ENCODE measurements at regions not wholly inside any gene's neighbourhood (a gene's known extent, or its start where the extent isn't known, plus 50 kb on each side); places are given as distances from the start of the nearest gene placed in this dataset.

DNA sequence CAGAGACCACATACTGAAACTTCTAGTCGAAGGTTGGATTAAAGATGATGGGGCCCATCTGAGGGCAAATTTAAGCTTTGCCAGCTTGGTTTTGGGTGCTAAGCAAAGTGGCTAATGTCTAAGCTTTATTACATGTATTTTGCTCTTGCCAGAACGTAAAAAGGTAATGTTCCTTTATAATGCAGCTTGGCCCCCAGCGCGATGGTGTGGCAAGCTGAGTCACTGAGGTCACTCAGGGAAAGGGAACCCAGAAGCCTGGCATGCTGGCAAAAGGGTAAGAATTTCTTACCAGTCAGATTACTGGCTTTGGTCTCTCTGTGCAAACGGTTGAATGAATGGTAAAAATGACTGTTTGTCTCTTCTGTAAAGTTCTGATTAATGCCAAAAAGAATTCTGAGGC, 158.3 kb upstream of the KCND2 start:
- TF ChIP-seq, protein P1, sequence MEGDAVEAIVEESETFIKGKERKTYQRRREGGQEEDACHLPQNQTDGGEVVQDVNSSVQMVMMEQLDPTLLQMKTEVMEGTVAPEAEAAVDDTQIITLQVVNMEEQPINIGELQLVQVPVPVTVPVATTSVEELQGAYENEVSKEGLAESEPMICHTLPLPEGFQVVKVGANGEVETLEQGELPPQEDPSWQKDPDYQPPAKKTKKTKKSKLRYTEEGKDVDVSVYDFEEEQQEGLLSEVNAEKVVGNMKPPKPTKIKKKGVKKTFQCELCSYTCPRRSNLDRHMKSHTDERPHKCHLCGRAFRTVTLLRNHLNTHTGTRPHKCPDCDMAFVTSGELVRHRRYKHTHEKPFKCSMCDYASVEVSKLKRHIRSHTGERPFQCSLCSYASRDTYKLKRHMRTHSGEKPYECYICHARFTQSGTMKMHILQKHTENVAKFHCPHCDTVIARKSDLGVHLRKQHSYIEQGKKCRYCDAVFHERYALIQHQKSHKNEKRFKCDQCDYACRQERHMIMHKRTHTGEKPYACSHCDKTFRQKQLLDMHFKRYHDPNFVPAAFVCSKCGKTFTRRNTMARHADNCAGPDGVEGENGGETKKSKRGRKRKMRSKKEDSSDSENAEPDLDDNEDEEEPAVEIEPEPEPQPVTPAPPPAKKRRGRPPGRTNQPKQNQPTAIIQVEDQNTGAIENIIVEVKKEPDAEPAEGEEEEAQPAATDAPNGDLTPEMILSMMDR (IDR thresholded peaks at IDR 0.05; ENCODE audit: control insufficient read depth, extremely low read depth, insufficient read depth): no peak
- H3K4me3 ChIP-seq (ENCODE audit: low read depth, low read length): no peak overlapping the region
- no peak for DNase-seq (ENCODE audit: low read depth)

DNA sequence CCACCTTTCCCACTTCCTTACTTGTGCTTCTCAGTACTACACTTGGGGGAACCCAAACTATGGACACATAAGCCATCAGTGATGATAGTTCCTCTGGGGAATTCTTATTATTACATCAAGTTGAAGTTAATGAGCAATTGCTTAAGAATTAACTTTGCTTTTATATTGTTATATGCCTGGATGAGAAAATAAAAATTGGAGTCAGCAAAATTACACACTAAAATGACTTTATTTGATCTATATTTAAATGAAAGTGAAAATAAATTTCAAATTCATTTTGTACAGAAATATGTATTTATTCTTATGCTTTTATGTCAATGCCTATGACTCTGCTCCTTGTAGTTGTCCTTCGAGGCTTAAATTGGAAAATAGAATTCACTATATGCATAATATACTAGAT, 149.4 kb upstream of the KCND2 start:
- no peak overlapping the region for H3K4me3 ChIP-seq (ENCODE audit: low read depth, low read length)
- TF ChIP-seq, protein P1 (IDR thresholded peaks at IDR 0.05; ENCODE audit: control insufficient read depth, extremely low read depth, insufficient read depth): no peak
- no peak for DNase-seq (ENCODE audit: low read depth)

DNA sequence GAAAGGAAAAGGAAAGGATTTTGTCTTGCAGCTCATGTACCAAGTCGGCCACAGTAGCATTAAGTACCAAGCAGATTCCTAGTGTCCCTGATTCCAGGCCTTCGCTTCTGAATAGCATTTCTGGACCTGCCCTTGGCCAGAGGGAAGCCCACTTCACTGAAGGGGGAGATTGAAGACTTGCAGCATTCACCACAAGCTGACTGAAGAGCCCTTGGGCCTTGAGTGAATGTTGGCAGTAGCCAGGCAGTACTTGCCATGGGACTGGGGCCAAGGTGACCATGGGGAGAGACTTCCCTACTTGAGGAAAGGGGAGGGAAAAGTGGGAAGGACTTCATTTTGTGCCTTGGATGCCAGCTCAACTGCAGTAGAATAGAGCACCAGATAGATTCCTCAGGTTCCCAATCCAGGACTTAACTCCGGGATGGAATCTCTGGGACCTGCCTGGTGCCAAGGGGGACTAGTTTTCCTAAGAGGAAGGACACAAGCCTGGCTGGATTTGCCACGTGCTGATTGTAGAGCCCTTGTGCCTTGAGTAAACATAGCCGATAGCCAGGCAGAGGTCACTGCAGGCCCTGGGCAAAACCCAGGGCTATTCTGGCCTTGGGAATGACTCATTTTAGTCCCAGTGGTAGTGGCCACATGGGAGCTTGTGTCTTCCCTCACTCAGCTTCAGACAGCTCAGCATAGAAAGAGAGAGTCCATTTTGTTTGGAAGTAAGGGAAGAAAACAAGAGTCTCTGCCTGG, 141.7 kb upstream of the KCND2 start:
- no peak overlapping the region for H3K4me3 ChIP-seq (ENCODE audit: low read depth, low read length)
- DNase-seq (ENCODE audit: low read depth): no peak
- TF ChIP-seq, protein P1 (IDR thresholded peaks at IDR 0.05; ENCODE audit: control insufficient read depth, extremely low read depth, insufficient read depth): no peak

DNA sequence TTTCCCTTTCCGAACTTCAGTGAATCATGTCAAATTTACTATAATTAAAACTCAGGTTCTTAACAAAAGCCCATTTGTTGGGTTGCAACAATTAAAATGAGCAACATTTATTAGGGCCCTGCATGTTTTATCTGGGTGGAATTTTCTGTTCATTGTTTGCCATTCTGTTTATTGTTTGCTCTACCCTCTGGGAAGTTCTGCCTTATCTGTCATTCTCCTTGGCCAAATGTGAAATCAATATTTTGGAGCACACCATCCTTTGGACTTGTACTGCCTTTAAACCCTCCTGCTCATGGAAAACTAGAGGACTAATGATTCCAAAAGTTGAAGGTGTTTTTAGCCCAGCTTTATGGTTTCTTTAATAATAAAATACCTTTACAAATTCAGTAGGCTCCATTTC, 134.5 kb upstream of the KCND2 start:
- TF ChIP-seq, protein P1 (IDR thresholded peaks at IDR 0.05; ENCODE audit: control insufficient read depth, extremely low read depth, insufficient read depth): no peak
- H3K4me3 ChIP-seq (ENCODE audit: low read depth, low read length): no peak overlapping the region
- no peak for DNase-seq (ENCODE audit: low read depth)

DNA sequence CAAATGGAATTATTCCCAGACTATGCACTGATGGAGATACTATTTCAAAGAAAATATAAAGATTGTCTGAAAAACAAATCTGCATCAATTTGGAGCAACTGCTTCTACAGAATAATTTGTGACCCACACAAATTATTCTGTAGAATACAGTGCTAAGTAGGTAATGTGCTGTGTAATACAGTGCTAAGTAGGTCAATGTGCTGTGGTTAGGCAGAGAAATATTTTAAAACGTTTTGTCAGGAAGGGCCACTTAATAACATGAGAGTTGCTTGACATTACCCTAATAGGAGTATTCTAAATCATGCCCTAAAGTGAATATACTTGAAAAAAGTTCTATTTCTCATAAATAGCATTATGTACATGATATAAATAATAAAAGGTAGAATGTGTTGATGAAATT, 116.5 kb upstream of the KCND2 start:
- TF ChIP-seq, protein P1 (IDR thresholded peaks at IDR 0.05; ENCODE audit: control insufficient read depth, extremely low read depth, insufficient read depth): no peak
- no peak overlapping the region for H3K4me3 ChIP-seq (ENCODE audit: low read depth, low read length)
- DNase-seq (ENCODE audit: low read depth): no peak

DNA sequence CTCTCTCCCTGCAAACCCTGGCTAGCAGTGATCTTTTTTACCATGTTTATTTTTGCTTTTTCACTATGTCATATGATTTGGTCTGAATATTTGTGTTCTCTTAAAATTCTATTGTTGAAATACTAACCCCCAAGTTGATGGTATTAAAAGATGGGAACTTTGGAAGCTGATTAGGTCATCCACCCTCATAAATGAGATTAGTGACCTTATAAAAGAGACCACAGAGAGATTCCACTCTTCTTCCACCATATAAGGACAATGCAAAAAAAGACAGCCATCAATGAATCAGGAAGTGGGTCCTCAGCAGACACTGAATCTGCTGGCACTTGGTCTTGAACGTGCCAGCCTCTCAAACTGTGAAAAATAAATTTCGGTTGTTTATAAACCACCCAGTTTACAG, 112.8 kb upstream of the KCND2 start:
- TF ChIP-seq, protein P1 (IDR thresholded peaks at IDR 0.05; ENCODE audit: control insufficient read depth, extremely low read depth, insufficient read depth): no peak
- H3K4me3 ChIP-seq (ENCODE audit: low read depth, low read length): no peak overlapping the region
- no peak for DNase-seq (ENCODE audit: low read depth)

DNA sequence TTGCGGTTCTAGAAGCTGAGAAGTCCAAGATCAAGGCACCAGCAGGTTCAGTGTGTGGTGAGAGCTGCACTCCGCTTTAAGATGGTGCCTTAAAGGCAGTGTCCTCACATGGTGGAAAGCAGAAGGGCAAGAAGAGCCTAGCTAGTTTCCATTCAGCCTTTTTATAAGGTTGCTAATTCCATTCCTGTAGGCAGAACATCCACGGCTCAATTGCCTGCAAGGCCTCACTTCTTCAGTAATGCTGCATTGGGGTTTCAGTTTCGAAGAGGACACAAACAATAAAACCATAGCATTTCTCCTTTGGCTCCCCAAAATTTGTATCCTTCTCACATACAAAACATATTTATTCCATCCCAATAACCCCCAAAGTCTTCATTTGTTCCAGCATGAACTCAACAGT, 109.5 kb upstream of the KCND2 start:
- TF ChIP-seq, protein P1 (IDR thresholded peaks at IDR 0.05; ENCODE audit: control insufficient read depth, extremely low read depth, insufficient read depth): no peak
- DNase-seq (ENCODE audit: low read depth): no peak
- no peak overlapping the region for H3K4me3 ChIP-seq (ENCODE audit: low read depth, low read length)

All from LNCaP clone FGC (cell line).